HEK293 (cell line): ENCODE measurements at regions not wholly inside any gene's neighbourhood (a gene's known extent, or its start where the extent isn't known, plus 50 kb on each side); places are given as distances from the start of the nearest gene placed in this dataset.

Source experiments
- CTCF ChIA-PET: fragments of 350-600 bp; formaldehyde crosslinking; extraction: SDS; loops from one replicate; lab custom pipeline; 2021; ENCODE audit warnings: antibody characterized with exemption; lab: Yijun Ruan, JAX
- POLR2A ChIA-PET: fragments of 300-600 bp; formaldehyde crosslinking; extraction: SDS; loops from one replicate; lab custom pipeline; 2020; ENCODE audit warnings: antibody characterized with exemption, inconsistent platforms; lab: Yijun Ruan, JAX
- H3K27ac ChIP-seq: fragments of 200-500 bp; sonication (Bioruptor generic); 2 replicates; pipeline ENCODE4 v1.5.1; 2014; ENCODE audit warnings: low read depth, low read length, control low read depth, inconsistent platforms; ENCODE audit errors: extremely low read depth
- H3K36me3 ChIP-seq, 2 experiments: fragments of 200-500 bp in 1 of 2; sonication (Bioruptor generic) in 1 of 2; 1 replicate in 1 of 2; 2 replicates in 1 of 2; pipeline ENCODE4 v1.5.1; 2014 to 2017; ENCODE audit warnings: inconsistent platforms in 2 of 2, low read length in 2 of 2; ENCODE audit not compliant: control insufficient read depth in 2 of 2, insufficient read depth in 1 of 2
- H3K4me1 ChIP-seq: fragments of 200-500 bp; sonication (Bioruptor generic); 2 replicates; pipeline ENCODE4 v1.5.1; 2014; ENCODE audit warnings: mild to moderate bottlenecking, low read length, inconsistent platforms; ENCODE audit not compliant: control insufficient read depth, insufficient read depth
- H3K4me3 ChIP-seq: 2 replicates; pipeline ENCODE4 v1.5.1; 2011; ENCODE audit warnings: low read depth, mild to moderate bottlenecking, control low read depth, low read length, moderate library complexity
- H3K9me3 ChIP-seq: fragments of 200-500 bp; sonication (Bioruptor generic); 2 replicates; pipeline ENCODE4 v1.5.1; 2014; ENCODE audit warnings: low read depth, low read length, inconsistent platforms; ENCODE audit not compliant: control insufficient read depth, insufficient read depth
- BCL11A ChIP-seq: fragments of 450-650 bp; formaldehyde crosslinking; IDR thresholded peaks from 2 replicates; pipeline ENCODE4 v1.5.1; 2016; ENCODE audit warnings: low read depth, missing biosample characterization, missing genetic modification characterization
- EGR2 ChIP-seq: fragments of 450-650 bp; formaldehyde crosslinking; IDR thresholded peaks from 2 replicates; pipeline ENCODE4 v1.5.1; 2016; ENCODE audit warnings: low read depth, missing biosample characterization, missing genetic modification characterization
- GLI2 ChIP-seq: fragments of 450-650 bp; formaldehyde crosslinking; IDR thresholded peaks from 2 replicates; pipeline ENCODE4; 2017; ENCODE audit warnings: missing biosample characterization, missing genetic modification characterization, low read depth, borderline replicate concordance
- KLF9 ChIP-seq: fragments of 450-650 bp; formaldehyde crosslinking; IDR thresholded peaks from 2 replicates; pipeline ENCODE4 v1.5.1; 2016; ENCODE audit warnings: missing biosample characterization, missing genetic modification characterization, low read depth
- RBAK ChIP-seq: fragments of 450-650 bp; formaldehyde crosslinking; IDR thresholded peaks from 2 replicates; pipeline ENCODE4 v1.5.1; 2016; ENCODE audit warnings: missing biosample characterization, missing genetic modification characterization
- ZBTB17 ChIP-seq: fragments of 450-650 bp; formaldehyde crosslinking; IDR thresholded peaks from 2 replicates; pipeline ENCODE4 v1.5.1; 2016; ENCODE audit warnings: missing biosample characterization, missing genetic modification characterization
- ZNF140 ChIP-seq: fragments of 450-650 bp; formaldehyde crosslinking; IDR thresholded peaks from 2 replicates; pipeline ENCODE4 v1.5.1; 2016; ENCODE audit warnings: missing biosample characterization, missing genetic modification characterization
- ZNF184 ChIP-seq: fragments of 450-650 bp; IDR thresholded peaks from 2 replicates; pipeline ENCODE4 v1.5.1; 2018; ENCODE audit warnings: missing biosample characterization, mild to moderate bottlenecking, missing genetic modification characterization
- ZNF350 ChIP-seq: fragments of 450-650 bp; formaldehyde crosslinking; IDR thresholded peaks from 2 replicates; pipeline ENCODE4 v1.5.0; 2017; ENCODE audit warnings: missing biosample characterization, mild to moderate bottlenecking, missing genetic modification characterization
- ZNF514 ChIP-seq: fragments of 450-650 bp; formaldehyde crosslinking; IDR thresholded peaks from 2 replicates; pipeline ENCODE4 v1.5.1; 2016; ENCODE audit warnings: missing biosample characterization, missing genetic modification characterization
- ZNF529 ChIP-seq: fragments of 450-650 bp; formaldehyde crosslinking; IDR thresholded peaks from 2 replicates; pipeline ENCODE4 v1.5.1; 2017; ENCODE audit warnings: missing genetic modification characterization, missing biosample characterization; ENCODE audit not compliant: insufficient replicate concordance
- ZNF571 ChIP-seq: fragments of 450-650 bp; formaldehyde crosslinking; IDR thresholded peaks from 2 replicates; pipeline ENCODE4 v1.5.0; 2017; ENCODE audit warnings: missing biosample characterization, missing genetic modification characterization
- ZNF610 ChIP-seq: fragments of 450-650 bp; formaldehyde crosslinking; IDR thresholded peaks from 2 replicates; pipeline ENCODE4 v1.5.1; 2016; ENCODE audit warnings: missing biosample characterization, missing genetic modification characterization, borderline replicate concordance
- ZNF624 ChIP-seq: fragments of 450-650 bp; formaldehyde crosslinking; IDR thresholded peaks from 2 replicates; pipeline ENCODE4 v1.5.1; 2017; ENCODE audit warnings: missing biosample characterization, missing genetic modification characterization
- ZNF626 ChIP-seq: fragments of 450-650 bp; sonication (Bioruptor Pico); formaldehyde crosslinking; IDR thresholded peaks from 2 replicates; pipeline ENCODE4 v1.5.1; 2018; ENCODE audit warnings: missing biosample characterization, missing genetic modification characterization, inconsistent platforms
- ZNF707 ChIP-seq: fragments of 450-650 bp; formaldehyde crosslinking; IDR thresholded peaks from 2 replicates; pipeline ENCODE4 v1.5.1; 2016; ENCODE audit warnings: missing biosample characterization, missing genetic modification characterization
- ZNF747 ChIP-seq: fragments of 450-650 bp; formaldehyde crosslinking; IDR thresholded peaks from 2 replicates; pipeline ENCODE4 v1.5.1; 2016; ENCODE audit warnings: missing biosample characterization, missing genetic modification characterization
- ZSCAN30 ChIP-seq: fragments of 450-650 bp; IDR thresholded peaks from 2 replicates; pipeline ENCODE4 v1.5.1; 2018; ENCODE audit warnings: missing biosample characterization, mild to moderate bottlenecking, missing genetic modification characterization, moderate library complexity
- TF ChIP-seq, protein P1 (sequence below): fragments of 450-650 bp; formaldehyde crosslinking; IDR thresholded peaks from 2 replicates; pipeline ENCODE4 v1.5.1; 2016; ENCODE audit warnings: missing biosample characterization, missing genetic modification characterization
- TF ChIP-seq, protein P2 (sequence below): fragments of 450-650 bp; formaldehyde crosslinking; IDR thresholded peaks from 2 replicates; pipeline ENCODE4 v1.5.1; 2016; ENCODE audit warnings: missing biosample characterization, missing genetic modification characterization
- TF ChIP-seq, protein P3 (sequence below): fragments of 450-650 bp; formaldehyde crosslinking; IDR thresholded peaks from 2 replicates; pipeline ENCODE4 v1.5.1; 2016; ENCODE audit warnings: missing biosample characterization, missing genetic modification characterization
- TF ChIP-seq, protein P4 (sequence below): fragments of 450-650 bp; formaldehyde crosslinking; IDR thresholded peaks from 2 replicates; pipeline ENCODE4 v1.5.1; 2016; ENCODE audit warnings: missing biosample characterization, missing genetic modification characterization

DNA sequence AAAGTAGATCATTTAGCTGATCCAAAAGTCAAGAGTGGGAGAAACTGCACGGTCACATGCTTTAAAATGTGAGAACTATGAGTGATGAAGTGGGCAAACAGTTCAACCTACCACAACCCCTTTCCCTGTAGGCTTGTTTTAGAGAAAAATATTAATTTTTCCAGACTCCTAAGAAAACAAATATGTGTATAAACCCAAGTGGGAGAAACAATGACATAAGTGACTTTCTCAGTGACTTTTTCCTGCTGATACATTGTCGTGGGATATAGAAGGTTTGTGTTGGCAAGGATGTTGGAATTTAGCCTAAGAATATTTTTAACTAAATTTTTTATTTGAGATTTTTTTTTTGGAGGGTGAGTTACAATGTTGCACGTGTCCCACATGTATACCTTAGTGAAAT is 321.7 kb downstream of the FIGN start:
- ChIA-PET CTCF (no interaction called here), POLR2A (no interaction called here)
- H3K9me3 ChIP-seq = no peaks in the 10 kb centered on the region
- no peaks in the 10 kb centered on the region for H3K4me1 ChIP-seq
- H3K4me3 ChIP-seq = no peak overlapping the region
- H3K27ac ChIP-seq = no peak overlapping the region
- no peak for TF ChIP-seq ZNF571 (tag by site-specific recombination)
- no peak for TF ChIP-seq ZNF140 (tag by site-specific recombination)
- TF ChIP-seq BCL11A = no peak
- no peak for TF ChIP-seq ZNF350 (tag by site-specific recombination)
- no peak for TF ChIP-seq ZNF626 (tag by site-specific recombination)
- TF ChIP-seq KLF9 (tag by site-specific recombination) = no peak
- TF ChIP-seq ZSCAN30 (tag by site-specific recombination) = no peak
- no peak for TF ChIP-seq GLI2
- no peak for TF ChIP-seq ZNF610
- no peak for TF ChIP-seq ZNF624 (tag by site-specific recombination)
- no peak for TF ChIP-seq ZNF707
- TF ChIP-seq, protein P1, sequence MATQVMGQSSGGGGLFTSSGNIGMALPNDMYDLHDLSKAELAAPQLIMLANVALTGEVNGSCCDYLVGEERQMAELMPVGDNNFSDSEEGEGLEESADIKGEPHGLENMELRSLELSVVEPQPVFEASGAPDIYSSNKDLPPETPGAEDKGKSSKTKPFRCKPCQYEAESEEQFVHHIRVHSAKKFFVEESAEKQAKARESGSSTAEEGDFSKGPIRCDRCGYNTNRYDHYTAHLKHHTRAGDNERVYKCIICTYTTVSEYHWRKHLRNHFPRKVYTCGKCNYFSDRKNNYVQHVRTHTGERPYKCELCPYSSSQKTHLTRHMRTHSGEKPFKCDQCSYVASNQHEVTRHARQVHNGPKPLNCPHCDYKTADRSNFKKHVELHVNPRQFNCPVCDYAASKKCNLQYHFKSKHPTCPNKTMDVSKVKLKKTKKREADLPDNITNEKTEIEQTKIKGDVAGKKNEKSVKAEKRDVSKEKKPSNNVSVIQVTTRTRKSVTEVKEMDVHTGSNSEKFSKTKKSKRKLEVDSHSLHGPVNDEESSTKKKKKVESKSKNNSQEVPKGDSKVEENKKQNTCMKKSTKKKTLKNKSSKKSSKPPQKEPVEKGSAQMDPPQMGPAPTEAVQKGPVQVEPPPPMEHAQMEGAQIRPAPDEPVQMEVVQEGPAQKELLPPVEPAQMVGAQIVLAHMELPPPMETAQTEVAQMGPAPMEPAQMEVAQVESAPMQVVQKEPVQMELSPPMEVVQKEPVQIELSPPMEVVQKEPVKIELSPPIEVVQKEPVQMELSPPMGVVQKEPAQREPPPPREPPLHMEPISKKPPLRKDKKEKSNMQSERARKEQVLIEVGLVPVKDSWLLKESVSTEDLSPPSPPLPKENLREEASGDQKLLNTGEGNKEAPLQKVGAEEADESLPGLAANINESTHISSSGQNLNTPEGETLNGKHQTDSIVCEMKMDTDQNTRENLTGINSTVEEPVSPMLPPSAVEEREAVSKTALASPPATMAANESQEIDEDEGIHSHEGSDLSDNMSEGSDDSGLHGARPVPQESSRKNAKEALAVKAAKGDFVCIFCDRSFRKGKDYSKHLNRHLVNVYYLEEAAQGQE (tag by site-specific recombination) = no peak
- no peaks in the 10 kb centered on the region for H3K36me3 ChIP-seq

DNA sequence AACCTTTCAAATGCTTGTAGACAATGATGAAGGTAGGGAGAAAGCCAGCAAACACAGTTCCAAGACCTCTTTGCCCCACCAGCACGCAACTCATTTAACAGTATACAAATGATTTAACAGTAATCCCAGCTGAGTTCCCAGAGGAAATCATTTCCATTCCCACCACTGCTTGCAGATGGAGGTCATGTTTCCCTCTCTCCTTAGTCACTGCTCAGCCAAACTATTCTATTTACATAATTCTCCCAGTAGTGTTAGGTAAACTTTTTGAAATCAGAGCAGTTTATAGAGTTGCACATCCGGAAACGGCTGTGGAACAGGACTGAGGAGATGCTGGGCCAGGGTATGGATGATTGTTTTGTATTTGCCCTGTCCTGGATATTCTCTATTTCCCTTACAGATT is 328.5 kb downstream of the FIGN start:
- no peak overlapping the region for H3K27ac ChIP-seq
- H3K36me3 ChIP-seq = no peaks in the 10 kb centered on the region
- no peak overlapping the region for H3K4me3 ChIP-seq
- TF ChIP-seq RBAK (tag by site-specific recombination) = no peak
- TF ChIP-seq ZNF514 (tag by site-specific recombination) = no peak
- TF ChIP-seq, protein P2, sequence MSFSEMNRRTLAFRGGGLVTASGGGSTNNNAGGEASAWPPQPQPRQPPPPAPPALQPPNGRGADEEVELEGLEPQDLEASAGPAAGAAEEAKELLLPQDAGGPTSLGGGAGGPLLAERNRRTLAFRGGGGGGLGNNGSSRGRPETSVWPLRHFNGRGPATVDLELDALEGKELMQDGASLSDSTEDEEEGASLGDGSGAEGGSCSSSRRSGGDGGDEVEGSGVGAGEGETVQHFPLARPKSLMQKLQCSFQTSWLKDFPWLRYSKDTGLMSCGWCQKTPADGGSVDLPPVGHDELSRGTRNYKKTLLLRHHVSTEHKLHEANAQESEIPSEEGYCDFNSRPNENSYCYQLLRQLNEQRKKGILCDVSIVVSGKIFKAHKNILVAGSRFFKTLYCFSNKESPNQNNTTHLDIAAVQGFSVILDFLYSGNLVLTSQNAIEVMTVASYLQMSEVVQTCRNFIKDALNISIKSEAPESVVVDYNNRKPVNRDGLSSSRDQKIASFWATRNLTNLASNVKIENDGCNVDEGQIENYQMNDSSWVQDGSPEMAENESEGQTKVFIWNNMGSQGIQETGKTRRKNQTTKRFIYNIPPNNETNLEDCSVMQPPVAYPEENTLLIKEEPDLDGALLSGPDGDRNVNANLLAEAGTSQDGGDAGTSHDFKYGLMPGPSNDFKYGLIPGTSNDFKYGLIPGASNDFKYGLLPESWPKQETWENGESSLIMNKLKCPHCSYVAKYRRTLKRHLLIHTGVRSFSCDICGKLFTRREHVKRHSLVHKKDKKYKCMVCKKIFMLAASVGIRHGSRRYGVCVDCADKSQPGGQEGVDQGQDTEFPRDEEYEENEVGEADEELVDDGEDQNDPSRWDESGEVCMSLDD (tag by site-specific recombination) = no peak
- TF ChIP-seq ZNF747 (tag by site-specific recombination) = no peak
- TF ChIP-seq EGR2 (tag by site-specific recombination) = no peak
- TF ChIP-seq ZNF529 (tag by site-specific recombination) = no peak
- TF ChIP-seq, protein P3, sequence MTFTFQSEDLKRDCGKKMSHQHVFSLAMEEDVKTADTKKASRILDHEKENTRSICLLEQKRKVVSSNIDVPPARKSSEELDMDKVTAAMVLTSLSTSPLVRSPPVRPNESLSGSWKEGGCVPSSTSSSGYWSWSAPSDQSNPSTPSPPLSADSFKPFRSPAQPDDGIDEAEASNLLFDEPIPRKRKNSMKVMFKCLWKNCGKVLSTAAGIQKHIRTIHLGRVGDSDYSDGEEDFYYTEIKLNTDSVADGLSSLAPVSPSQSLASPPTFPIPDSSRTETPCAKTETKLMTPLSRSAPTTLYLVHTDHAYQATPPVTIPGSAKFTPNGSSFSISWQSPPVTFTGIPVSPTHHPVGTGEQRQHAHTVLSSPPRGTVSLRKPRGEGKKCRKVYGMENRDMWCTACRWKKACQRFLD = no peak
- TF ChIP-seq ZNF184 (tag by site-specific recombination) = no peak
- TF ChIP-seq ZBTB17 (tag by site-specific recombination) = no peak
- TF ChIP-seq, protein P4, sequence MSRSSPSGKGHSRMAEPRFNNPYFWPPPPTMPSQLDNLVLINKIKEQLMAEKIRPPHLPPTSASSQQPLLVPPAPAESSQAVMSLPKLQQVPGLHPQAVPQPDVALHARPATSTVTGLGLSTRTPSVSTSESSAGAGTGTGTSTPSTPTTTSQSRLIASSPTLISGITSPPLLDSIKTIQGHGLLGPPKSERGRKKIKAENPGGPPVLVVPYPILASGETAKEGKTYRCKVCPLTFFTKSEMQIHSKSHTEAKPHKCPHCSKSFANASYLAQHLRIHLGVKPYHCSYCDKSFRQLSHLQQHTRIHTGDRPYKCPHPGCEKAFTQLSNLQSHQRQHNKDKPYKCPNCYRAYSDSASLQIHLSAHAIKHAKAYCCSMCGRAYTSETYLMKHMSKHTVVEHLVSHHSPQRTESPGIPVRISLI (tag by site-specific recombination) = no peak
- no peaks in the 10 kb centered on the region for H3K4me1 ChIP-seq
- ChIA-PET CTCF (interaction anchor here (1.3 kb wide), 1 partner anchor 224 kb away, joined by 4 read pairs; no protein-coding TSS in a partner anchor), POLR2A (no interaction called here)
- no peaks in the 10 kb centered on the region for H3K9me3 ChIP-seq
